Panc1 (cell line): ENCODE measurements at regions not wholly inside any gene's neighbourhood (a gene's known extent, or its start where the extent isn't known, plus 50 kb on each side); places are given as distances from the start of the nearest gene placed in this dataset.

ENCODE experiments used
- ATAC-seq: fragments of 200-7000 bp; cut with Tn5 transposase; 2 replicates; pipeline ENCODE4 v1.9.1; 2020; ENCODE audit warnings: mild to moderate bottlenecking, moderate library complexity
- BruUV-seq: library from RNA; stranded (reverse); fragments of 400-500 nt; replicated peaks from 2 replicates; lab custom pipeline; 2021; lab: Mats Ljungman, UMichigan
- CTCF ChIA-PET: fragments of 300-600 bp; sonication (Branson Sonifier 250); formaldehyde crosslinking; loops from one replicate; lab custom pipeline; 2022; ENCODE audit warnings: antibody characterized with exemption; lab: Charles Lee
- POLR2A ChIA-PET: fragments of 300-600 bp; sonication (Branson Sonifier 250); formaldehyde crosslinking; loops from one replicate; lab custom pipeline; 2022; ENCODE audit warnings: antibody characterized with exemption; lab: Charles Lee
- DNase-seq: peaks from one replicate; pipeline ENCODE4 v3.0.0-alpha.2; 2010; ENCODE audit warnings: low read depth, low spot score
- H3K27ac ChIP-seq: 2 replicates; pipeline ENCODE4 v1.5.1; 2011; ENCODE audit warnings: mild to moderate bottlenecking, low read length, inconsistent platforms
- H3K27me3 ChIP-seq: fragments of 200-500 bp; sonication (Bioruptor generic); 2 replicates; pipeline ENCODE4 v1.6.0; 2014; ENCODE audit warnings: low read length, inconsistent platforms; ENCODE audit not compliant: control insufficient read depth, insufficient read depth
- H3K36me3 ChIP-seq: fragments of 200-500 bp; sonication (Bioruptor generic); 2 replicates; pipeline ENCODE4 v1.5.1; 2014; ENCODE audit warnings: inconsistent platforms, mild to moderate bottlenecking, low read length, moderate library complexity; ENCODE audit not compliant: control insufficient read depth, insufficient read depth
- H3K4me1 ChIP-seq: 2 replicates; pipeline ENCODE4 v1.5.1; 2011; ENCODE audit warnings: inconsistent platforms, mild to moderate bottlenecking, low read length, moderate library complexity; ENCODE audit not compliant: control insufficient read depth, insufficient read depth
- H3K4me3 ChIP-seq, 2 experiments: 2 replicates each; pipeline ENCODE4 v1.5.1; 2011 to 2012; ENCODE audit warnings: low read depth in 2 of 2, low read length in 2 of 2, mild to moderate bottlenecking in 2 of 2, inconsistent platforms in 1 of 2, moderate library complexity in 1 of 2
- H3K9me3 ChIP-seq: fragments of 200-500 bp; sonication (Bioruptor generic); 2 replicates; pipeline ENCODE4 v1.5.1; 2014; ENCODE audit warnings: low read depth, mild to moderate bottlenecking, inconsistent platforms, low read length, moderate library complexity; ENCODE audit not compliant: control insufficient read depth, insufficient read depth
- POLR2AphosphoS5 ChIP-seq: IDR thresholded peaks from 2 replicates; pipeline ENCODE4 v1.6.1; 2012; ENCODE audit warnings: mild to moderate bottlenecking, low read depth, low read length, moderate library complexity
- SIN3A ChIP-seq: IDR thresholded peaks from 2 replicates; pipeline ENCODE4 v1.6.1; 2012; ENCODE audit warnings: low read depth, mild to moderate bottlenecking, low read length, moderate library complexity, borderline replicate concordance; ENCODE audit not compliant: insufficient read depth
- TCF7L2 ChIP-seq: IDR thresholded peaks from 2 replicates; pipeline ENCODE4 v1.6.1; 2011; ENCODE audit warnings: mild to moderate bottlenecking, low read depth, low read length, inconsistent platforms
- in situ Hi-C: cut with HindIII; loops from 2 replicates; pipeline ENCODE4 v1.10.0; 2016; ENCODE audit warnings: low sequenced_read_pairs, low pct_unique_long_range_greater_than_20kb
- intact Hi-C: fragments of 100-400 bp; cut with micrococcal nuclease; formaldehyde crosslinking; loops from one replicate; pipeline ENCODE4 v1.10.0; 2022; ENCODE audit not compliant: unreplicated experiment
- TF ChIP-seq, protein P1 (sequence below): fragments of 450-650 bp; IDR thresholded peaks from 2 replicates; pipeline ENCODE4 v1.5.1; 2017; ENCODE audit warnings: mild to moderate bottlenecking
- TF ChIP-seq, protein P2 (sequence below), 2 experiments: IDR thresholded peaks; 2 replicates each; pipeline ENCODE4 v1.6.1; 2011 to 2012; ENCODE audit warnings: low read depth in 2 of 2, control low read depth in 1 of 2, low read length in 1 of 2, mild to moderate bottlenecking in 1 of 2, moderate library complexity in 1 of 2; ENCODE audit not compliant: insufficient read depth in 1 of 2

DNA sequence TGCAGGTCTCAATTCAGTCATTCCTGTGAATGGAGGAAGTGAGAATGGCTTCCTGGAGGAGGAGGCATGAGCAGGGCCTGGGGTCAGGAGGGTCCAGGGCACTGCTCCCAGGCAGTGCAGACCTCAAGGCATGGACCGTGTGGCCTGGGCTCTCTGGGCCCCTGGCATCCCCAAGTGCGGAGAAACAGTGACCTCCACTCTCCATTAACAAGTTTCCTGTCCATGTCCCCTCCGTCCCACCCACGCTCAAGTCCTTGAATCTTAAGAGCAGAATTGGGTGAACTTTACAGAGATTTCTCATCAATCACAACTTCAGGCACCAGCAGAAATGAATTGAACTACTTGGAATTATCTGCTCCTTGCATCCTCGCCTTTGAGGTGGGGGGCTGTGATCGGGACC is 211.1 kb downstream of the NPHP4 start:
- intact Hi-C loops = no loop called here
- H3K4me3 ChIP-seq = no peak overlapping the region
- no peak for TF ChIP-seq SIN3A
- TF ChIP-seq, protein P1, sequence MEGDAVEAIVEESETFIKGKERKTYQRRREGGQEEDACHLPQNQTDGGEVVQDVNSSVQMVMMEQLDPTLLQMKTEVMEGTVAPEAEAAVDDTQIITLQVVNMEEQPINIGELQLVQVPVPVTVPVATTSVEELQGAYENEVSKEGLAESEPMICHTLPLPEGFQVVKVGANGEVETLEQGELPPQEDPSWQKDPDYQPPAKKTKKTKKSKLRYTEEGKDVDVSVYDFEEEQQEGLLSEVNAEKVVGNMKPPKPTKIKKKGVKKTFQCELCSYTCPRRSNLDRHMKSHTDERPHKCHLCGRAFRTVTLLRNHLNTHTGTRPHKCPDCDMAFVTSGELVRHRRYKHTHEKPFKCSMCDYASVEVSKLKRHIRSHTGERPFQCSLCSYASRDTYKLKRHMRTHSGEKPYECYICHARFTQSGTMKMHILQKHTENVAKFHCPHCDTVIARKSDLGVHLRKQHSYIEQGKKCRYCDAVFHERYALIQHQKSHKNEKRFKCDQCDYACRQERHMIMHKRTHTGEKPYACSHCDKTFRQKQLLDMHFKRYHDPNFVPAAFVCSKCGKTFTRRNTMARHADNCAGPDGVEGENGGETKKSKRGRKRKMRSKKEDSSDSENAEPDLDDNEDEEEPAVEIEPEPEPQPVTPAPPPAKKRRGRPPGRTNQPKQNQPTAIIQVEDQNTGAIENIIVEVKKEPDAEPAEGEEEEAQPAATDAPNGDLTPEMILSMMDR = no peak
- no peak for TF ChIP-seq POLR2AphosphoS5
- TF ChIP-seq, protein P2, sequence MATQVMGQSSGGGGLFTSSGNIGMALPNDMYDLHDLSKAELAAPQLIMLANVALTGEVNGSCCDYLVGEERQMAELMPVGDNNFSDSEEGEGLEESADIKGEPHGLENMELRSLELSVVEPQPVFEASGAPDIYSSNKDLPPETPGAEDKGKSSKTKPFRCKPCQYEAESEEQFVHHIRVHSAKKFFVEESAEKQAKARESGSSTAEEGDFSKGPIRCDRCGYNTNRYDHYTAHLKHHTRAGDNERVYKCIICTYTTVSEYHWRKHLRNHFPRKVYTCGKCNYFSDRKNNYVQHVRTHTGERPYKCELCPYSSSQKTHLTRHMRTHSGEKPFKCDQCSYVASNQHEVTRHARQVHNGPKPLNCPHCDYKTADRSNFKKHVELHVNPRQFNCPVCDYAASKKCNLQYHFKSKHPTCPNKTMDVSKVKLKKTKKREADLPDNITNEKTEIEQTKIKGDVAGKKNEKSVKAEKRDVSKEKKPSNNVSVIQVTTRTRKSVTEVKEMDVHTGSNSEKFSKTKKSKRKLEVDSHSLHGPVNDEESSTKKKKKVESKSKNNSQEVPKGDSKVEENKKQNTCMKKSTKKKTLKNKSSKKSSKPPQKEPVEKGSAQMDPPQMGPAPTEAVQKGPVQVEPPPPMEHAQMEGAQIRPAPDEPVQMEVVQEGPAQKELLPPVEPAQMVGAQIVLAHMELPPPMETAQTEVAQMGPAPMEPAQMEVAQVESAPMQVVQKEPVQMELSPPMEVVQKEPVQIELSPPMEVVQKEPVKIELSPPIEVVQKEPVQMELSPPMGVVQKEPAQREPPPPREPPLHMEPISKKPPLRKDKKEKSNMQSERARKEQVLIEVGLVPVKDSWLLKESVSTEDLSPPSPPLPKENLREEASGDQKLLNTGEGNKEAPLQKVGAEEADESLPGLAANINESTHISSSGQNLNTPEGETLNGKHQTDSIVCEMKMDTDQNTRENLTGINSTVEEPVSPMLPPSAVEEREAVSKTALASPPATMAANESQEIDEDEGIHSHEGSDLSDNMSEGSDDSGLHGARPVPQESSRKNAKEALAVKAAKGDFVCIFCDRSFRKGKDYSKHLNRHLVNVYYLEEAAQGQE (IDR thresholded peaks at IDR 0.05; ENCODE audit: insufficient read depth in 1 of 2, low read depth in 2 of 2, low read length in 1 of 2) = no peak
- TF ChIP-seq TCF7L2 = no peak
- ATAC-seq (peak; percentile 30; the same call in 1 of the 2 replicates), DNase-seq (no peak)
- CTCF ChIA-PET = no interaction called here
- no peaks in the 10 kb centered on the region for H3K36me3 ChIP-seq
- no peaks in the 10 kb centered on the region for H3K27me3 ChIP-seq
- POLR2A ChIA-PET = no interaction called here
- in situ Hi-C loops = no loop called here
- H3K4me1 ChIP-seq = no peaks in the 10 kb centered on the region
- no TSS peak for BruUV-seq
- H3K27ac ChIP-seq = no peak overlapping the region
- H3K9me3 ChIP-seq = no peaks in the 10 kb centered on the region

- CTCF ChIA-PET = no interaction called here
- no peak overlapping the region for H3K4me3 ChIP-seq
- TF ChIP-seq TCF7L2 = no peak
- no peak for TF ChIP-seq POLR2AphosphoS5
- no peak for TF ChIP-seq SIN3A
- TF ChIP-seq, protein P2 (IDR thresholded peaks at IDR 0.05; ENCODE audit: insufficient read depth in 1 of 2, low read depth in 2 of 2, low read length in 1 of 2) = no peak
- TF ChIP-seq, protein P1 = no peak
- H3K36me3 ChIP-seq = no peaks in the 10 kb centered on the region
- POLR2A ChIA-PET = no interaction called here
- H3K4me1 ChIP-seq = no peaks in the 10 kb centered on the region
- H3K27me3 ChIP-seq = no peaks in the 10 kb centered on the region
- no peak overlapping the region for H3K27ac ChIP-seq
- no peak for DNase-seq
- no TSS peak for BruUV-seq
- in situ Hi-C loops (no loop called here), intact Hi-C loops (no loop called here)
- no peaks in the 10 kb centered on the region for H3K9me3 ChIP-seq
- ATAC-seq = no peak
These were observed 211.9 kb downstream of the NPHP4 start for GRCh38 chr1:5780324-5780716.
